Right renal pelvis (tissue), 4 donors: ENCODE measurements at regions not wholly inside any gene's neighbourhood (a gene's known extent, or its start where the extent isn't known, plus 50 kb on each side); places are given as distances from the start of the nearest gene placed in this dataset.

Experiments used
- DNase-seq, 4 donors: peaks; one replicate each; pipeline ENCODE4 v3.0.0-alpha.2; 2013; ENCODE audit warnings: low read depth in 4 of 4, low spot score in 3 of 4, missing footprints in 1 of 4

DNA sequence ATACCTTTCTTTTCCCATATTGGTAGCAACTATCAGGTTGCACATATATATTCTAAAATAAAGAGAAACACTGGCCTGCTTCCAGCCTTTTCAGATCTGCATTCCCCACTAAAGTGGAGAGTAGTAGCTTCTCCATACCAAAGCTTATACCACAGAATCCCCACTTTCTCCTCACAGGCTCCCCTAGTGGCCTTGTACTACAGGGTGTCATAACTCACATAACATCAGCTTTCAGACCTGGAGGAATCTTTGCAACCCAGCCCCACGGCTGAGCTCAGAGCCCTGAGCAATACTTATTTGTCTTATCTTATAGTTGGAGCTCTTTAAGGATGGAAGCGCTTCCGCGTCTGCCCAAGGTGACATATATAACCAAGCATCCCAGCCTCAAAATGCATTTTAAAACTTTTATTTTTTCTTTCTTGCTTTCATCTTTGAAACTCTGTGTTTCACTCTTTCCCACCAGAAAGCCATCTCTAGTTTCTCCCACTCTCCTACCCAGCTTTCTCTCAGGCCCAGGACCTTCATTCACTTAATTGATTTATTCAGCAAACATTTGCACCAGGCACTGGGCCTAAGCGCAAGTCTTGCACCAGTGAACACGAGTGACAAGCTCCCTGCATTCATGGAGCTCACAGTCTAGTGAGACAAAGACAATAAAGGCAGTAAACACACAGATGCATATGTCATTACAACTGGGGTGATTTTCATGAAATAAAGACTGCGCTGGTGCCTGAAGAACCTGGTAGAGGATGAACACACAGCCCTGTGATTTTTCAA, 254.7 kb downstream of the IPO8 start:
- DNase-seq: no peak

DNA sequence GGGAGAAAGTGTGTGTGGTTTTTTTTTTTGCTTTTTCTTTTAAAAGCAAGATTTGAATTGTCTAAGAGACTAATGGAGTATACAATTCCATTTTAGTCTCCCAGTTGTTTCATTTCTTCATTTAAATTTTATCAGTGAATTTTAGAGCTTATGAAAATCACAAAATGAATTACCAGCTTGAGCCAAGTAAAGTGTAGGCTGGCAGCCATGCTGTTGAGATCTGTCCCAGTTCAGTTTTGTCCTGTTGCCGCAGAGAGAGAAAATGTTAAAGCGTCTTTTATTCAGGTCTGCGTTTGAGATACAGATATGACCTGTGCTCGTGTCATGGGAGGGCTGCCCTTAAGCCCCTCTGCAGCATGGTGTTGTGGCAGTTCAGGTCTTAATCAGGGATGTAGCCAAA, 256.5 kb downstream of the IPO8 start:
- no peak for DNase-seq

DNA sequence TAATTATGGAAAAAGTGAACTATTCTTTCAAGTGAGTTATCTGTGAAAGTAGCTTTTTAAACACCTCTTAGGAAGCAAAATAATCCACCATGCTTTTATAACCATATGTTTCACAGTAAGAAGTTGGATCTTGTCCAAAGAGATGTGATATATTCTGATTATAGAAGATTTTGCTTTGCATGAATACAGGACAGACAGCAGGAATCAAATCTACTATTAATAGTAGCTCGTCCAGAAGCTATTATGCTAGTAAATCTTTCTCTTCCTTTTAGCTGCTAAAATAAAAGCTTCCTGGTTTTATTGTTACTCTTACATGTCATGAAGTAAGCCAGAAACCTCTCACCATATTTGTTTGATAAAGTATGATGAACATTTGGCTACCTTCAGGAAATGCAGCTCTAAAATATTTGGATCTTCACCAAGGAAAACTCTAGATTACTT, 257.0 kb downstream of the IPO8 start:
- no peak for DNase-seq

DNA sequence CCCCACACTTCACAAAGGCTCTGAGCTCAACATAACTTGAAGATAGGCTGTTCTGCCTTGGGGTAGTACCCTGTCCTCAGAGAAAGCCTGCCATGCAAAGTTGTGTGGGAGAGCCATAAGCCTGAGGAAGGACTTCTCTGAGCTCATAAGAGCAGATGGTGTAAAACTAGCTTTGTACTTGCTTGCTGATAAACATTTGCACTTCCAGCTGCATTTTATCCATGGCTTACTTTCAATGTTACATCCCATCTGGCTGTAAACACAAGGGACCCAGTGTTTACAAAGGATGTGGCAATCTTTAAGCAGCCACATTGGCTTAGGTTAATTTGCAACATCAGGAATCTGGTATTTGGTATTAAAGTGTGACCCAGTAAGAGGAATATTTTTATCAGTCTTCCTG, 258.1 kb downstream of the IPO8 start:
- DNase-seq: peak in 1 of 4 donors; percentile 56

DNA sequence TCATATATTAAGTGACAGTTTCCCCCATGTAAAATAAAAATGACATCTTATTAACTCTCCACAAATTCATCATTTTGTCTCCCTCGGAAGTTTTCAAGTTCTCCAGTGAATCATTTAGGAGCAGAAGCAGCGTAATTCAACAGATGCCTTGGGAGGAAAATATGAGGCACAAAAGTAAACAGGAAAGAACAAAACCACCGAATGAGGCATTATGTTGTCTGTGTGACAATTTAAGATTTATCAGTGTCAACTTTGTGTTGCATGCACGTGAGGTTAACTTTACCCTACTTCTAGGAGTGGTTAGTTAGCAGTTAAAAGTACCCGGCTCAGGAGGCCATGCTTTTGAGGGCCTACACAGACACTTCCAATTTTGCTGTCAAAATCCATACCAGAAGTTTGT, 258.6 kb downstream of the IPO8 start:
- no peak for DNase-seq

DNA sequence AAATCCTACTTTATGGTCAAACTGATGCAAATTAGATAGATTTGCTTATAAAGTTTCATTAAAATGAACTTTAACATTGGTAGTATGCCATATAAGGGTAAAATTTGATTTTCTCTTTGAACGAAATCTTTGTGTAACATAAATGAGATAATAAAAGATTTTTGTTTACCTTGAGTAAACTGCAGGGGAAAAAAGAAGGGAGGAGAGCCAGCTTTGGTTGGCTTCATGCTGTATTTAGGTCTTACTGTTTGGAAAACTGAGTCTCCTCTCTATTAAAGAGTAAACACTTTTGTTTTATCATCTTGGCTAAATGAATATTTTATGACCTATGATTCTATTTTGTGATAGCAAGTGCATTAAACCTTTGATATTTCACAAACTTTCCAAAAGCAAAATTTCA, 267.6 kb downstream of the IPO8 start:
- DNase-seq: no peak

DNA sequence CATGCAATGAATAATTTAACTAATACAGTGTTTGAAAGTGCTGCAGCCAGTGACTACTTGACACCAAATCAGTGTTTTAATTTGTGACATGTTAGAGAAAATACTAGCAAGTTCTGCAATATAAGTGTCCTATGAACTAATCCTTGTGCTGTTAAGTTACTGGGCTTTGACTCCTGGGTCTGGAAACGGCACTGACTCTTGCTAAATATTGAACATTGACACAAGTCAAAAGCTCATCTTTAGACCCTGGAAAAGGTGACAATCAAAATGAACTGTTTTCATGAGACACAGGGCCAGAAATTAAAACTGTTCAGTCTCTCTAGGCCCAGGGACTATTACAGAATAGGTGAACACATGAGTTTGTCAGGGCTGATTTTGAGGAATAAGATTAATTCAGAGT, 268.1 kb downstream of the IPO8 start:
- DNase-seq: no peak

DNA sequence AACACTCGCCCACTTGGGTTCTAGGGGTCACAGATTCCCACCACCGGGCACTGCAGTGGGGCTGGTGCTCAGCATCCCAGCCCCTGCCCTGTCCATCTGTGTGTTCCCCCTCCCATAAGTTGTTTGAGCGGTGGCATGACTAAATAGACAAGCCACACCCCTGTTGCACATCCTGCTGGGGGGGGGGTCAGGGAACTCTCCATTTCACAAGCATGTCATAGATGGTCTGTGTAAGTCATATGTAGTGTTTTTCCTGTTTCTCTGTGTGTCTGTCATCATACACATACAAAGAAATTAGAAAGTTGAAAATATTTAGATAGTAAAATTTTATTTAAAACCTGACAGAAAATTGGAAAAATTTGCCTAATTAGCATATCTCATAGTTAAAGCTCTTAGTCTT, 270.2 kb downstream of the IPO8 start:
- DNase-seq: no peak

DNA sequence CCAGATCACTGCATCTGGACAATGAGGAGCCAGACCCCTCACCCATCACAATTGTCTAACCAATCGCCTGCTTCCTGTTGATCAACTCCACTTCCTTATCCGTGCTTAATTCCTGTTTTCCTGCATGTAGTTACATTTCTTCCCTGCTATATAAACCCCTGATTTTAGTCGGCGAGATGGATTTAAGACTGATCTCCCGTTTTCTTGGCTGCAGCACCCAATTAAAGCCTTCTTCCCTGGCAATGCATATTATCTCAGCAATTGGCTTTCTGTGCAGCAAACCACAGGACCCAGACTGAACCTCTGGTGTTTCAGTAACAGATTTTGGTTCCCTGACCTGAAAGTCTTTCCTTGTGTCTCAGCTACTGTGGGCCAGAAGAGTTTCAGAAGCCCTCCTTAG, 272.3 kb downstream of the IPO8 start:
- DNase-seq: no peak

DNA sequence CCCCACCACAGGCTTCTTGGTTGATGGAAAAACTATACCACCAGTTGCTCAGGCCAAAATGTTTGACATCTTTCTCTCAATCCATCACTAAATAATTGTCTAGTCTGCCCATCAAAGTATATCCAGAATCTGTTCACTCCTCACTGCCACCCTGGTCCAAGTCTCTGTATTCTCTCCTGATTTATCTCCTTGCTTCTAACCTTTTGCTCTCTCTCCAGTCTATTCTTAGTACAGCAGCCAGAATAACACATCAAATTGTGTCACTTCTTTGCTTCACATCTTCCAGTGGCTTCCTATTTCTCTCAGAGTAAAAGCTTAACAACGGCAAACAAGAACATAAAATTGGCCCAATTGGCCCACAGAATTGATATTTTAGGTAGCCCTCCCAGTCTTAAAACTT, 272.8 kb downstream of the IPO8 start:
- DNase-seq: no peak

DNA sequence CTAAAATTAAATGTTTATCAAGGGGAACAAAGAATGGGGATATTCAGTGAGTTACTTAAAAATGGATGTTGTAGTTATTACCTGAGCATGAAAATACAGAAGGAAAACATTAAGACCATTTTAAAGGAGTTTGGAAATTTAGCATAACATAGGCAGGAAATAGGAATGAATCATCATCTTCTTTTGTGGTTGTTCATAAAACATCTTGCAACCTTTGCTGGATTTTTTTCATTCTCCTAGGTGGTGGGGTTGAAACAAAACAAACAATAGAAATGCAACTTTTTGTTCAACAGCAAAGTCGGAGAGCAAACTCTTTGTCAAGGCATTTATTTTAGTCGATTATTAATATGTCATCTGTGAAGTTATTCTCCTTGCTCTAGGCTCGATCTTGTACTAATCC, 275.1 kb downstream of the IPO8 start:
- no peak for DNase-seq

DNA sequence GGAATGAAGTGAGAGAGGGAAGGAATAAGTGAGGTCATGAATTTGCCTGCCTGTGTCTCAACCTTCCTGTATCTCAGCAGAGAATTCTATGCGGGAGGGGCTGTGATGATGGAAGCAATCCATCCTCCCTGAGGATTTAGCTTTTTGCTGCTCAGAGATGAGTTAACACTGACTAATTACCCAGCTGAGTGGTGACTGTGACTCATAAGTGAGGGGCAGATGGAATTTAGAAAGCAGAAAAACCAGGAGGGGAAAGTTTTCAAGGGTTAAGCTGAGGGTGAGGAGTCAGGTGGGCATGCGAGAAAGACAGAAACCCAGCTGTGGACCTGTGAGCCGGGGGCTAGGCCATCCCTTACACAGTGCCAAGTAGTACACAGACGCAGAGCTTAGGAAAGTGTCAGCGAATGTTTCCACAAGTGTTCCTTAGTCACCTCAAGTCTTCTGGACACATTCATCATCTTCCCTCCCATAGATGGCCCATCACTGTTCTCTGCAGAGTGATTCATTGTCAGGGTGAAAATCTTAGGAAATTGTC, 277.9 kb downstream of the IPO8 start:
- no peak for DNase-seq

DNA sequence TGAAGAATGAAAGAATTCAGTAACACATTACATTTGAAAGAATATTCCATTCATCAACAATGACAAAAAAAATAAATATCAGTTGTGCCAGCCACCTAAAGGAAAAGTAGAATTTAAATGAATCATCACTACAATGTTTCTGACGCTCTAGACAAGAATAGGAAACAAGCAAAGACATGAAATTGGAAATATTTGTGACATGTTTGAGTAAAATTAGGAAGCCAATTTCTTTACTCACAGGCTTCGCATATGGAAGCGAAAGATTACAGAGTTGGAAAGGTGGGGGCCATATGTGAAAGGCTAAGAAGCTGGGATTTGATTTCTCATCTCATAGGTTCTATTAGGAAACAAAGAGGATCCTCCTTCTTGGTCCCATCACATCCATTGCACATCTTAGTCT, 279.0 kb downstream of the IPO8 start:
- DNase-seq: no peak

DNA sequence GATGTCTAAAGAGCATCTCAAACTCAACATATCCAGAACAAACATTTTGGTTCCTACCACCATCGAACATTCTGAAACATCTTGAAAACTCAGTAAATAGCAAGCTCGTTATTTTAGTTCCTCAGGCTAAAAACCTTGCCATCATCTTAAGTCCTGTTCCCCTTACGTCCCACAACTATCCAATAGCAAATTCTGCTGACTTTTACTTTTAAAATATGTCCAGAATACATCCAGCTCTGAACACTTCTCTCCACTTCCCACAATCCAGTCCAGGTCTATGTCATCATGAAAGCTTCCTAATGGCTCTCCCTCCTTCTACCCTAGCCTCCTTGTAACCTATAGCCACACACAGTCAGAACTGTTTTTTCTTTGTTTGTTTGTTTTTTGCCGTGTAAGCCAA, 279.9 kb downstream of the IPO8 start:
- DNase-seq: no peak

DNA sequence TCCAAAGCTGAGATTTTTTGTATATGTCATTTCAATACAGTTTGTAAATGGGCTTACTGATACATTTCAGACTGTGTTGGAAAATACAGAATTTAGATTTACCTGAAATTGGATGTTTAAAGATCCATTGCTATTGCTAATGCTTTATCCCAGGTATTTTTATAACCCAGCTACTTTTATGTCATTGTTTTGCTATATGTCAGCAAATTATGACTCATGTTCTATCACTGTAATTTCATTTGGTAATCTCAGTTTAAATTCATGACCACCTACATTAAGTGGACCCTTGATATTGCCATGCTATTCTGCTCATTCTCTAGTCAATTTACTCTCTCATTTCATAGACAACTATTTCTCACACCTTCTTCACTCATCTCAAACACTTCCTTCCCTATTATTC, 281.2 kb downstream of the IPO8 start:
- DNase-seq: no peak

DNA sequence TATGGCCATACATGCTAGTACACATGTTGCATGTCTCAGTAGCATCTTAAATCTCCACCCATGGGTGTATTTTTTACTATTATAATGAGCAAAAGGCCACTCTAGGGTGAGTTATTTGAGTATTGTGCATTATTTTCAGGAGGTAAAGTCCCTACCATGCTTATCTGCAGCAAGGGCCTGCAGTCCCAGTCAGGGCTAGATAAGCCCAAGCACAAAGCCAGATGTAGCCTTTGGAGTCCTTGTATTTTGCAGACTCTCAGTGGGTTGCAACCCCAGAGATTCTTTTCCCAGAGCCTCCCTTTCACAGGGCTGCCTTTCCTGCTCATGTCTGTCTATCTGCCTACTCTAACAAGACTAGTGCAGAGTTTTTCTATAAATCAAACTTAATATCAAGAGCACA, 295.3 kb downstream of the IPO8 start:
- DNase-seq: no peak

DNA sequence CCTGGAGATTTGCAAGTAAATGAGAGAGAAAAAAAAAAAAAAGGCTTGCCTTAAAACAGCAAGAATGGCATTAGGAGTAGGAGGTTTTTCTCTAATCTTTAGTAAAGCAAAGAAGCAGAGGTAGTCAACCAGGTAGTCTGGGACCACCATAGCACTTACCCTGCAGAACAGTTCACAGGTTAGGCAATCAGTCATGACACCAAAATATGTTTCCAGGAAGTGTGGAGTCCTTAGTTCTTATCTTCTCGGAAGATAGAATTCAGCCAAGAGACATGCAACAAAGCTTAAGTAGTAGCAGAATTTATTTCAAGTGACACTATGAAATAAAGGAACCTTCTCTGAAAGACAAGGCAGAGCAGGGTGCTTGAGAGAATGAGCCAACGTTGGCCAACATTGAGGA, 295.8 kb downstream of the IPO8 start:
- DNase-seq: no peak

DNA sequence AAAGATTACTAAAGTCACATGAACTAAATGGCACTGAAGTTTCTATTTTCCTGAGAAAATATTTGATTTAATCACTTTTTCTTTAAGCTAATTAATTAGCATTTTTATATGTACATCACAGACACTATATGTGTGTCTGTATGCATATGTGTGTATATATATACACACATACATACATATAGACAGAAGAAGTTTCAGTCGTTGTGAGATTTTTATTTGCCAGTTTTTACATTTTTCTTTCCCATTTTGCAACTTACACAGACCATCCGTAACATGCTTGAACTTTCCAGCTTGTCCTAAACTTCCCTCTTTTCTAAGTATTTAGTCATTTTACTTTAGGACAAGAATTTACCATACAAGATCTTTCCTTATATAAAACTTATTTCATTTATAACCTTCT, 299.1 kb downstream of the IPO8 start:
- no peak for DNase-seq

DNA sequence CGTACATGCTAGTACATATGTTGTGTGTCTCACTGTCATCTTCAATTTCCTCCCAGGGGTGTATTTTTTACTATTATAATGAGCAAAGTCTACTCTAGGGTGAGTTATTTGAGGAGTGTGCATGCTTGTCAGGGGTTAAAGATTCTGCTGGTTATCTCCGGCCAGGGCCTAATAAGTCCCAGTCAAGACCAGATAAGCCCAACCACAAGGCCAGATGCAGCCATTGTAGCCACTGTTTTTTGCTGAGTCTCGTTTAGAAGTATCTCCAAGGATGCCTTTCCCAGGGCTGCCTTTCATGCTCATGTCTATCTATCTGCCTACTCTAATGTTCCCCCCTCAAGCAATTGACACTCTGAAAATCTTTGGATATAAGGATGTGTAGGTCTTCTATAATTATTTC, 300.5 kb downstream of the IPO8 start:
- DNase-seq: no peak

DNA sequence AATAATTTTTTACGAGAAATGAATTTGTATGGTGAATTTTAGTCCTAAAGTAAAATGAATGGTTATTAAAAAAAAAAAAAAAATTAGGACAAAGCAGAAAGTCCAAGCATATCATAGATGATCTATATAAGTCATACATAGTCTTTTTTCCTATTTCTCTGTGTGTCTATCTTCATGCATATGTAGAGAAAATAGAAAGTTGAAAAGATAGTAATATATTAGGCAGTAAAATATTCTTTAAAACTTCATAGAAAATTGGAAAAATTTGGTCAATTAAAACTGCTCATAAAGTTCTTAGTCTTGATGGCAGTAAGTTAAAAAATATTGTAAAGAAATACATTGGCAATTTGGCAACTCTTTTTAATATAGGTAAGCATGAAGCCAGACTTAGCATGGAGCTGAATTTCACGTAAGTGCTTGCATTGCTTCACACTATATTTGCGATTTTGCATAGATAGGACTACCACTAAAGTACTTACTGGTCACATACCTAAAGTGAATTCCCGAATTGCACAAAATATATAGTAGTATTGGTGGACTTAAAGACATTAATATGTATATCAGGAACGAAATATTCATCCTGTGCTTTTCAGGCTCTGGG, 303.8 kb downstream of the IPO8 start:
- DNase-seq: no peak

DNA sequence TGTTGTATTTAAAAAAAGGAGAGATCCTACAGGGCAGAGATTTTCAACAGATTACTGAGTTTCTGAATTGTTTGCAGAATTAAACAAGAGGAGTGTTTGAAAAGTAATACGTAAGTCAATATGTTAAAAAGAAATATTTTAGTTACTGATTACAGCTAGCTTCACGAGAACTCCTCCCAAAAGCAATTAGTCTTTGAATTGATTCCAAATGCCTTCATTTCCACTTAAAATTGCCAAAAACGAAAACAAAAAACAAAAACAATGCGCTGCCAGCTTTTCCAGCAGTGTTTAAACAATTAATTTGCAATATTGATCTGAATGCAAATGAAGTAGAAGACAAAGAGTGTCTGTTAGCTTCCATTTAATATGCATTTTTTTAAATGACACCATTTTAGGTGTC, 310.0 kb downstream of the IPO8 start:
- no peak for DNase-seq

DNA sequence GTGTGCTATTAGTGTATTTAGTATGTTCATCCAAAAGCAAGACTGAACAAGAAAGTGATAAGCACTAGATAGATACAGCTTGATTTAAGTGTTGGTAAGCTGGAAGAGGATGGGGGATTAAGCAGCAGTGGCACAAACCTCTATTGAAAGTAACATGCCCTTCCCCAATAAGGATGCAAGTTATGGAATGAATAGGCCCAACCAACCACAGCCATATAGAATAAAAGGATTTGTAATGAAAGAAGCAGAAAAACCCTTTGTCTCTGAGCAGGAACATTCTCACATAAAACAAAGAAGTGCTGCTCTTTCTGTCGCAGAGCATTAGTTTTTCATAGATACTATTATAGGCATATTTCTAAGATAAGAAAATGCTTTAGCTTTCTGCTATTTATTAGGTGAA, 310.7 kb downstream of the IPO8 start:
- no peak for DNase-seq
